ENCODE measurements at regions not wholly inside any gene's neighbourhood (a gene's known extent, or its start where the extent isn't known, plus 50 kb on each side); places are given as distances from the start of the nearest gene placed in this dataset.

- TF ChIP-seq CTCF (IDR thresholded peaks at IDR 0.05) = no peak
- TF ChIP-seq POLR2A (IDR thresholded peaks at IDR 0.05) = no peak
Observed at GRCh38 chr1:5242850-5243249, 588.4 kb downstream of the AJAP1 start.

All from heart left ventricle (tissue), 13 donors.